Mucosa of rectum (tissue), 2 donors: ENCODE measurements at regions not wholly inside any gene's neighbourhood (a gene's known extent, or its start where the extent isn't known, plus 50 kb on each side); places are given as distances from the start of the nearest gene placed in this dataset.
"Not testable (repeated sequence)": the region's sequence is repeated elsewhere in the genome, so short reads cannot be mapped to it uniquely, and the experiment has no call there.

ENCODE experiments used
- H3K27ac ChIP-seq, 2 donors: one replicate each; pipeline ENCODE4 v1.7.0; 2013; ENCODE audit warnings: inconsistent platforms in 2 of 2, low read depth in 2 of 2, low read length in 2 of 2
- H3K27me3 ChIP-seq, 2 donors: one replicate each; pipeline ENCODE4 v1.7.0; 2013; ENCODE audit warnings: low read length in 2 of 2; ENCODE audit not compliant: control insufficient read depth in 2 of 2, insufficient read depth in 2 of 2
- H3K36me3 ChIP-seq, 2 donors: one replicate each; pipeline ENCODE4 v1.7.0; 2013; ENCODE audit warnings: low read length in 2 of 2; ENCODE audit not compliant: control insufficient read depth in 2 of 2, insufficient read depth in 2 of 2
- H3K4me1 ChIP-seq, 2 donors: one replicate each; pipeline ENCODE4 v1.7.0; 2013; ENCODE audit warnings: low read length in 2 of 2, mild to moderate bottlenecking in 1 of 2; ENCODE audit not compliant: control insufficient read depth in 2 of 2, insufficient read depth in 2 of 2
- H3K4me3 ChIP-seq, 2 donors: one replicate each; pipeline ENCODE4 v1.7.0; 2013; ENCODE audit warnings: low read length in 2 of 2
- H3K9ac ChIP-seq, 2 donors: one replicate each; pipeline ENCODE4 v1.7.0; 2013; ENCODE audit warnings: low read length in 2 of 2, low read depth in 1 of 2, mild to moderate bottlenecking in 1 of 2
- H3K9me3 ChIP-seq, 2 donors: one replicate each; pipeline ENCODE4 v1.7.0; 2013; ENCODE audit warnings: low read length in 2 of 2; ENCODE audit not compliant: control insufficient read depth in 2 of 2
- donor health status: healthy.
- donor health status: Normal muscosa, but diverticular disease.

GRCh38 chr12:87467936-87468335 lies 561.3 kb downstream of the C12orf50 start:
- no peaks in the 10 kb centered on the region for H3K9me3 ChIP-seq
- H3K4me3 ChIP-seq = no peak overlapping the region

GRCh38 chr12:87464565-87464964 lies 564.6 kb downstream of the C12orf50 start:
- Histone ChIP-seq H3K27me3 (no peaks in the 10 kb centered on the region), H3K9me3 (no peaks in the 10 kb centered on the region), H3K9ac (no peak overlapping the region), H3K36me3 (no peaks in the 10 kb centered on the region), H3K27ac (no peak overlapping the region), H3K4me3 (no peak overlapping the region), H3K4me1 (no peaks in the 10 kb centered on the region)

More at GRCh38 chr12:87467936-87468335, 561.3 kb downstream of the C12orf50 start:
- Histone ChIP-seq H3K27ac (no peak overlapping the region), H3K9ac (no peak overlapping the region), H3K36me3 (no peaks in the 10 kb centered on the region), H3K27me3 (no peaks in the 10 kb centered on the region), H3K4me1 (no peaks in the 10 kb centered on the region)

- Histone ChIP-seq H3K9ac (no peak overlapping the region), H3K4me3 (no peak overlapping the region), H3K36me3 (no peaks in the 10 kb centered on the region), H3K27ac (no peak overlapping the region), H3K4me1 (no peaks in the 10 kb centered on the region), H3K27me3 (no peaks in the 10 kb centered on the region), H3K9me3 (no peaks in the 10 kb centered on the region)
Measured at GRCh38 chr12:87444039-87444438, 585.2 kb downstream of the C12orf50 start.

DNA sequence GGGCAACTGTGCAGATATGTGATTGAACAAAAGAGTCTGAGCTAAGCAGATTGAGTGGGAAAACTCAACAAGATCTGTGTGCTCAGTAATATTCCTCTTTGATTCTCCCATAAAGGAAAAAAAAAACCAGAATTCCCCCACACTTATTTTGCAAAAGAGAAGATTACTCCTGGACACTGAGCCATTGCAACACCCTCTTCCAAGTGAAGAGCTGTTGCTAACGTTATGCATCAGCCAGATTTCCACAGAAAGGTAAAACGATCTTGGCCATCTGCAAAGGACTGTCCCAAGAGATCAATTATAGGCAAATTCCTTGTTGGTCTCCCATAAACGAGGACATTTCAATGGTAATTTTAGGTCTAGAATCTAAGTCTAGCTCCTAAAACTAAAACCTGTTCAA lies 587.7 kb downstream of the C12orf50 start:
- no peaks in the 10 kb centered on the region for H3K36me3 ChIP-seq
- no peak overlapping the region for H3K9ac ChIP-seq
- no peaks in the 10 kb centered on the region for H3K27me3 ChIP-seq
- no peak overlapping the region for H3K27ac ChIP-seq
- H3K9me3 ChIP-seq = no peaks in the 10 kb centered on the region
- no peaks in the 10 kb centered on the region for H3K4me1 ChIP-seq
- H3K4me3 ChIP-seq = no peak overlapping the region

DNA sequence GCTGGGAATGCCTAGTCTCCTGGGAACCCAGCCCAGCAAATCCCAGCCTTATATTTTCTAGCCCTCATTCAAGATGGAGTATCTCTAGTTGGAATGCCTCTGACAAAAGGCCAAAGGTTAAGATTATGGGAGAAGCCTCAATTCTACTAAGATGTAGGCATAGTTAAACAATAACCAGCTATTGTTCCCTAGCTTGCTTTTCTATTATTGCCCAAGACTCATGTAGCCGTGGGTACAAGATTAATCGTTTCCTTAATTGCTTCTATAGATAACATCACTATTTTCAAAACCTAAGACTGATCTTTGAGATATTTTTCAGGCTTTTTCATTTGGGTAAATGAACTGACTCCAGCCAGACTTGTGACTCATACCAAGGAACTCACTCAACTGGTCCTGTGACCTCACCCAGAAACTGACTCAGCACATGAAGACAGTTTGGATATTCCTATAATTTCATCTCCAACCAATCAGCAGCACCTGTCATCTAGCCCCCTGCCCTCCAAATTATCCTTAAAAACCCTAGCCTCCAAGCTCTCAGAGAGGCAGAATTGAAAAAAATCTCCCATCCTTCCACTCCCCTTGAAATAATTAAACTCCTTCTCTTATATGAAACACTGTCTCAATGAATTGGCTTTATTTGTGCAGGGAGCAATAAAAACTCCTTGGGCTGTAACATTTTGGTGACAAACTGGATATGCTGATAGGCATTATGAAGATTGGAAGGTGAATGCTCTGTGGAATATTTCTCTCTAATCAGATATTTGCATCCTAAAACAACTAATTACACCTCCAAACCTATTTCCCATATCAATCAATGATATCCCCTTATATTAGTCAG lies 589.0 kb downstream of the C12orf50 start:
- no peak overlapping the region for H3K4me3 ChIP-seq
- H3K4me1 ChIP-seq = no peaks in the 10 kb centered on the region
- peak overlapping the region in 1 of 2 donors; percentile 30 for H3K27ac ChIP-seq
- H3K9me3 ChIP-seq = no peaks in the 10 kb centered on the region
- no peak overlapping the region for H3K9ac ChIP-seq
- H3K36me3 ChIP-seq = no peaks in the 10 kb centered on the region
- H3K27me3 ChIP-seq = no peaks in the 10 kb centered on the region

GRCh38 chr12:87430444-87430843 lies 598.8 kb downstream of the C12orf50 start:
- H3K4me3 ChIP-seq = no peak overlapping the region
- H3K9me3 ChIP-seq = no peaks in the 10 kb centered on the region
- H3K27ac ChIP-seq = no peak overlapping the region
- H3K36me3 ChIP-seq = no peaks in the 10 kb centered on the region
- H3K27me3 ChIP-seq = no peaks in the 10 kb centered on the region
- no peak overlapping the region for H3K9ac ChIP-seq
- H3K4me1 ChIP-seq = peaks cover 0 to 3% of the 10 kb centered on the region in 2 donors

- Histone ChIP-seq H3K36me3 (no peaks in the 10 kb centered on the region), H3K9ac (no peak overlapping the region), H3K27me3 (no peaks in the 10 kb centered on the region), H3K9me3 (no peaks in the 10 kb centered on the region), H3K4me3 (no peak overlapping the region), H3K4me1 (peaks cover 0 to 3% of the 10 kb centered on the region in 2 donors), H3K27ac (no peak overlapping the region)
Measured at GRCh38 chr12:87428701-87429277, 600.4 kb downstream of the C12orf50 start.

GRCh38 chr12:87427770-87428169 lies 601.4 kb downstream of the C12orf50 start:
- H3K27me3 ChIP-seq = no peaks in the 10 kb centered on the region
- peaks cover 0 to 3% of the 10 kb centered on the region in 2 donors for H3K4me1 ChIP-seq
- H3K27ac ChIP-seq = no peak overlapping the region
- no peaks in the 10 kb centered on the region for H3K36me3 ChIP-seq
- no peak overlapping the region for H3K9ac ChIP-seq
- H3K4me3 ChIP-seq = no peak overlapping the region
- H3K9me3 ChIP-seq = no peaks in the 10 kb centered on the region

GRCh38 chr12:87425942-87426554 lies 603.2 kb downstream of the C12orf50 start:
- Histone ChIP-seq H3K4me1 (peaks cover 0 to 3% of the 10 kb centered on the region in 2 donors), H3K9ac (no peak overlapping the region), H3K9me3 (no peaks in the 10 kb centered on the region), H3K27me3 (no peaks in the 10 kb centered on the region), H3K4me3 (no peak overlapping the region), H3K36me3 (no peaks in the 10 kb centered on the region), H3K27ac (no peak overlapping the region)

DNA sequence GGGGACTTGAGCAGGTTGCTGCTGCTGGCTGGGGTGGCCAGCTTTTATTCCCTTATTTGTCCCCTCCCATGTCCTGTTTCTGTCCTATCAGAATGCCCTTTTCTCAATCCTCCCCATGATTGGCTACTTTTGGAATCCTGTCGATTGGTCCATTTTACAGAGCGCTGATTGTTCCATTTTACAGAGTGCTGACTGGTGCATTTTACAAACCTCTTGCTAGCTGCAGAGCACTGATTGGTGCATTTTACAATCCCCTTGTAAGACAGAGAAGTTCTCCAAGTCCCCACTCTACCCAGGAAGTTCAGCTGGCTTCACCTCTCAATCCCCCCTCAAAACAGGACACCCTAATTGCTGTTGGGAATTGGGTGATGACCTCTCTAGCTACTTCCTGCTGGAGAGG lies 608.0 kb downstream of the C12orf50 start:
- not testable (repeated sequence) for H3K4me1 ChIP-seq, H3K27ac ChIP-seq, H3K27me3 ChIP-seq, H3K4me3 ChIP-seq, H3K9me3 ChIP-seq, H3K9ac ChIP-seq, H3K36me3 ChIP-seq
